ENCODE measurements at regions not wholly inside any gene's neighbourhood (a gene's known extent, or its start where the extent isn't known, plus 50 kb on each side); places are given as distances from the start of the nearest gene placed in this dataset.

DNA sequence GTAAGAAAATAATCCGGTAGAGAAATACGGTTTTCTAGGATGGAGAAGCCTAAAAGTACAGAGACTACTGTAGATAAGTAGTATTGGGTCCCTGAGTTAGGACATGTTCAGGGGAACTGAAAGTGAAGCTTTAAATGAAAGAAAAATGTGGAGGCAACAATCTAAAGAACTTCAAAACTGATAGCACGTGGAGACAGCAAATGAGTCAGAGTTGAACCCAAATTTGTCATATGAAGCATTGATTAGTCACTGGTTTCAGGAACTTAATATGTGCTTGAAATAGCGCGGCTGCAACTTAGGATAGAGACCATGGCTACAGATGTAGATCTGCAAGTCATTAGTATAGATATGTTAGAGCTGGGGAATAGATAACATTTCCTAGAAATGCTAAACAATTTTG lies 1138.6 kb upstream of the SORCS1 start:
- H3K36me3 Mint-ChIP-seq (ENCODE audit: insufficient read depth, unreplicated experiment): no peaks in the 10 kb centered on the region
- H3K27me3 Mint-ChIP-seq (ENCODE audit: insufficient read depth, unreplicated experiment): no peaks in the 10 kb centered on the region
- ChIA-PET POLR2A (no interaction called here), CTCF (no interaction called here)
- peaks cover 7% of the 10 kb centered on the region for H3K9me3 Mint-ChIP-seq (ENCODE audit: unreplicated experiment)
- DNase-seq (ENCODE audit: unreplicated experiment): peak; percentile 5
- H3K27ac Mint-ChIP-seq (ENCODE audit: low read depth, unreplicated experiment): no peak overlapping the region
- no TSS peak for BruUV-seq (replicated peaks)
- H3K4me3 Mint-ChIP-seq (ENCODE audit: unreplicated experiment): no peak overlapping the region
- intact Hi-C loops (cut with micrococcal nuclease): no loop called here
- no peaks in the 10 kb centered on the region for H3K4me1 Mint-ChIP-seq (ENCODE audit: insufficient read depth, unreplicated experiment)
- TF ChIP-seq, protein P1, sequence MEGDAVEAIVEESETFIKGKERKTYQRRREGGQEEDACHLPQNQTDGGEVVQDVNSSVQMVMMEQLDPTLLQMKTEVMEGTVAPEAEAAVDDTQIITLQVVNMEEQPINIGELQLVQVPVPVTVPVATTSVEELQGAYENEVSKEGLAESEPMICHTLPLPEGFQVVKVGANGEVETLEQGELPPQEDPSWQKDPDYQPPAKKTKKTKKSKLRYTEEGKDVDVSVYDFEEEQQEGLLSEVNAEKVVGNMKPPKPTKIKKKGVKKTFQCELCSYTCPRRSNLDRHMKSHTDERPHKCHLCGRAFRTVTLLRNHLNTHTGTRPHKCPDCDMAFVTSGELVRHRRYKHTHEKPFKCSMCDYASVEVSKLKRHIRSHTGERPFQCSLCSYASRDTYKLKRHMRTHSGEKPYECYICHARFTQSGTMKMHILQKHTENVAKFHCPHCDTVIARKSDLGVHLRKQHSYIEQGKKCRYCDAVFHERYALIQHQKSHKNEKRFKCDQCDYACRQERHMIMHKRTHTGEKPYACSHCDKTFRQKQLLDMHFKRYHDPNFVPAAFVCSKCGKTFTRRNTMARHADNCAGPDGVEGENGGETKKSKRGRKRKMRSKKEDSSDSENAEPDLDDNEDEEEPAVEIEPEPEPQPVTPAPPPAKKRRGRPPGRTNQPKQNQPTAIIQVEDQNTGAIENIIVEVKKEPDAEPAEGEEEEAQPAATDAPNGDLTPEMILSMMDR (IDR thresholded peaks at IDR 0.05; ENCODE audit: unreplicated experiment): no peak

DNA sequence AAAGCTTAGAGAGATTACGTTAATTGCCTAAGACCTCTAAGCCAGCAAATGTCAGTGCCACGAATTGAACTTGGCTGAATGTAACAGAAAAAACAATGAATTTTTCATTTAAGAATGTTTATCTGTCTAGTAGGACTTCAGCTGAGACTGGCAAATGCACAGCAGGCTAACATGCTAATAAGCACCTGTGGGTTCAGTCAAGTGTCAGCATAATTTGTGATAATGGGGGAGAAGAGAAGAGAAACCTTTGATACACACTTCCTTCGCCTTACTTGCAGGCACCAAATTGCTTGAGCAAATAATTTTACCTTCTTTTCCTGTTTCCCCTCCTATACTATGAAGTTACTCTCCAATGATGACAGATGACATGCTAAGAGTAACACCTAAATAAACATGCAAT lies 1136.5 kb upstream of the SORCS1 start:
- CTCF ChIA-PET: no interaction called here
- POLR2A ChIA-PET: no interaction called here
- no TSS peak for BruUV-seq (replicated peaks)
- Mint-ChIP-seq H3K9me3 (ENCODE audit: unreplicated experiment) (peaks cover 7% of the 10 kb centered on the region), H3K27ac (ENCODE audit: low read depth, unreplicated experiment) (no peak overlapping the region), H3K4me1 (ENCODE audit: insufficient read depth, unreplicated experiment) (no peaks in the 10 kb centered on the region), H3K4me3 (ENCODE audit: unreplicated experiment) (no peak overlapping the region), H3K36me3 (ENCODE audit: insufficient read depth, unreplicated experiment) (no peaks in the 10 kb centered on the region), H3K27me3 (ENCODE audit: insufficient read depth, unreplicated experiment) (no peaks in the 10 kb centered on the region)
- TF ChIP-seq, protein P1 (IDR thresholded peaks at IDR 0.05; ENCODE audit: unreplicated experiment): no peak
- intact Hi-C loops (cut with micrococcal nuclease): no loop called here
- no peak for DNase-seq (ENCODE audit: unreplicated experiment)

DNA sequence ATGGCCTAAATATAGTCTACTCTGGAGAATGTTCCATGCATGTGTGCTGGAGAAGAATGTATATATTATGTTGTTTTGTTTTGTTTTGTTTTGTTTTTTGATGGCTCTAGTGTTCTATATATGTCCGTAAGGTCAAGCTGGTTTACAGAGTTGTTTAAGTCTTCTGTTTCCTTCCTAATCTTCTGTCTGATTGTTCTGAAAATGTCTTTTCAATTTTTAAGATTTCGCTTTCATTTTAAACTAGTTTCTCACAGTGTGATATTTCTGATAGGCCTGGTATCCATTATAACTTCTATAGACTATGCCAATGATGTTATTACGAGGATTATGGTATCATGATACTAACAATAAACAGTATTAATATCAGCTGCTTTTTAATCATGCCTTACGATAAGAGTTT lies 1126.3 kb upstream of the SORCS1 start:
- no peaks in the 10 kb centered on the region for H3K27me3 Mint-ChIP-seq (ENCODE audit: insufficient read depth, unreplicated experiment)
- no peak overlapping the region for H3K27ac Mint-ChIP-seq (ENCODE audit: low read depth, unreplicated experiment)
- H3K9me3 Mint-ChIP-seq (ENCODE audit: unreplicated experiment): peaks cover 8% of the 10 kb centered on the region
- H3K36me3 Mint-ChIP-seq (ENCODE audit: insufficient read depth, unreplicated experiment): no peaks in the 10 kb centered on the region
- H3K4me3 Mint-ChIP-seq (ENCODE audit: unreplicated experiment): no peak overlapping the region
- no TSS peak for BruUV-seq (replicated peaks)
- TF ChIP-seq, protein P1 (IDR thresholded peaks at IDR 0.05; ENCODE audit: unreplicated experiment): no peak
- intact Hi-C loops (cut with micrococcal nuclease): no loop called here
- DNase-seq (ENCODE audit: unreplicated experiment): no peak
- no peaks in the 10 kb centered on the region for H3K4me1 Mint-ChIP-seq (ENCODE audit: insufficient read depth, unreplicated experiment)
- CTCF ChIA-PET: interaction anchor here (0.6 kb wide), 1 partner anchor 1121 kb away, joined by 3 read pairs; no protein-coding TSS in a partner anchor
- POLR2A ChIA-PET: no interaction called here

GRCh38 chr10:108275895-108276685 lies 1111.6 kb upstream of the SORCS1 start:
- intact Hi-C loops (cut with micrococcal nuclease): no loop called here
- TF ChIP-seq, protein P1 (IDR thresholded peaks at IDR 0.05; ENCODE audit: unreplicated experiment): no peak
- DNase-seq (ENCODE audit: unreplicated experiment): no peak
- H3K9me3 Mint-ChIP-seq (ENCODE audit: unreplicated experiment): no peaks in the 10 kb centered on the region
- no peak overlapping the region for H3K4me3 Mint-ChIP-seq (ENCODE audit: unreplicated experiment)
- CTCF ChIA-PET: interaction anchor here (0.6 to 0.7 kb wide), 2 partner anchors 356 to 1253 kb away, joined by 3 to 4 read pairs; no protein-coding TSS in a partner anchor
- BruUV-seq (replicated peaks): no TSS peak
- POLR2A ChIA-PET: no interaction called here
- H3K27me3 Mint-ChIP-seq (ENCODE audit: insufficient read depth, unreplicated experiment): no peaks in the 10 kb centered on the region
- no peaks in the 10 kb centered on the region for H3K4me1 Mint-ChIP-seq (ENCODE audit: insufficient read depth, unreplicated experiment)
- no peaks in the 10 kb centered on the region for H3K36me3 Mint-ChIP-seq (ENCODE audit: insufficient read depth, unreplicated experiment)
- H3K27ac Mint-ChIP-seq (ENCODE audit: low read depth, unreplicated experiment): no peak overlapping the region

All from MCF 10A (cell line).